PC-3 (cell line): ENCODE measurements at regions not wholly inside any gene's neighbourhood (a gene's known extent, or its start where the extent isn't known, plus 50 kb on each side); places are given as distances from the start of the nearest gene placed in this dataset.

ENCODE experiments used
- ATAC-seq: fragments of 200-7000 bp; cut with Tn5 transposase; 2 replicates; pipeline ENCODE4 v1.9.1; 2020; ENCODE audit warnings: mild to moderate bottlenecking, moderate library complexity
- BruUV-seq: library from RNA; stranded (reverse); fragments of 400-500 nt; replicated peaks from 2 replicates; lab custom pipeline; 2021; lab: Mats Ljungman, UMichigan
- CTCF ChIA-PET: fragments of 300-600 bp; sonication (Branson Sonifier 250); formaldehyde crosslinking; loops from one replicate; lab custom pipeline; 2022; ENCODE audit warnings: antibody characterized with exemption; lab: Charles Lee
- POLR2A ChIA-PET: fragments of 300-600 bp; sonication (Branson Sonifier 250); formaldehyde crosslinking; loops from one replicate; lab custom pipeline; 2022; ENCODE audit warnings: antibody characterized with exemption; ENCODE audit not compliant: unreplicated experiment; lab: Charles Lee
- DNase-seq: peaks from one replicate; pipeline ENCODE4 v3.0.0-alpha.2; 2015
- H2AFZ ChIP-seq: fragments of 300-600 bp; sonication (generic); 2 replicates; pipeline ENCODE4 v1.6.0; 2016; ENCODE audit warnings: antibody characterized with exemption, low read length
- H3F3A ChIP-seq: fragments of 300-600 bp; sonication (generic); one replicate; pipeline ENCODE4 v1.6.0; 2017; ENCODE audit warnings: antibody characterized with exemption, low read length, control low read depth, mild to moderate bottlenecking; ENCODE audit not compliant: unreplicated experiment
- H3K27ac ChIP-seq: fragments of 300-600 bp; sonication (generic); 2 replicates; pipeline ENCODE4 v1.5.1; 2016; ENCODE audit warnings: mild to moderate bottlenecking, low read length
- H3K27me3 ChIP-seq: fragments of 300-600 bp; sonication (generic); 2 replicates; pipeline ENCODE4 v1.6.1; 2016; ENCODE audit warnings: low read length, mixed read lengths
- H3K36me3 ChIP-seq: fragments of 300-600 bp; sonication (generic); 2 replicates; pipeline ENCODE4 v1.6.1; 2016; ENCODE audit warnings: low read depth, mixed run types, low read length, mixed read lengths
- H3K4me1 ChIP-seq: fragments of 300-600 bp; sonication (generic); 2 replicates; pipeline ENCODE4 v1.5.1; 2016; ENCODE audit warnings: low read length; ENCODE audit not compliant: insufficient read depth
- H3K4me2 ChIP-seq: fragments of 300-600 bp; sonication (generic); 2 replicates; pipeline ENCODE4 v1.6.0; 2016; ENCODE audit warnings: low read length
- H3K4me3 ChIP-seq: fragments of 300-600 bp; sonication (generic); 2 replicates; pipeline ENCODE4 v1.5.1; 2016; ENCODE audit warnings: mild to moderate bottlenecking, low read length, mixed read lengths
- H3K79me2 ChIP-seq: fragments of 300-600 bp; sonication (generic); 2 replicates; pipeline ENCODE4 v1.6.1; 2017; ENCODE audit warnings: low read length, mixed read lengths
- H3K9ac ChIP-seq: fragments of 300-600 bp; sonication (generic); 2 replicates; pipeline ENCODE4 v1.6.0; 2016; ENCODE audit warnings: mild to moderate bottlenecking, low read length
- H3K9me2 ChIP-seq: fragments of 300-600 bp; sonication (generic); replicated peaks from 2 replicates; pipeline ENCODE4 v1.6.1; 2016; ENCODE audit warnings: mixed run types, low read length, mixed read lengths
- H3K9me3 ChIP-seq: fragments of 300-600 bp; sonication (generic); 2 replicates; pipeline ENCODE4 v1.6.1; 2016; ENCODE audit warnings: low read length, mixed read lengths
- H4K20me1 ChIP-seq: fragments of 300-600 bp; sonication (generic); 2 replicates; pipeline ENCODE4 v1.6.1; 2016; ENCODE audit warnings: low read length, mixed read lengths
- CTCF ChIP-seq: fragments of 300-600 bp; sonication (generic); conservative IDR thresholded peaks from 2 replicates; pipeline ENCODE4 v1.5.1; 2017; ENCODE audit warnings: antibody characterized with exemption, low read depth, mild to moderate bottlenecking, low read length
- EZH2 ChIP-seq: fragments of 300-600 bp; sonication (generic); IDR thresholded peaks from one replicate; pipeline ENCODE4 v1.6.1; 2017; ENCODE audit warnings: antibody characterized with exemption, mild to moderate bottlenecking, low read length; ENCODE audit not compliant: unreplicated experiment
- EZH2phosphoT487 ChIP-seq: fragments of 300-600 bp; sonication (generic); IDR thresholded peaks from 2 replicates; pipeline ENCODE4 v1.6.1; 2018; ENCODE audit warnings: mild to moderate bottlenecking, antibody characterized with exemption, low read length, borderline replicate concordance
- intact Hi-C: fragments of 100-400 bp; cut with micrococcal nuclease; formaldehyde crosslinking; loops from 2 replicates; pipeline ENCODE4 v1.9.0; 2023

- no peak for DNase-seq
- POLR2A ChIA-PET: no interaction called here
- ATAC-seq: no peak
- CTCF ChIA-PET: no interaction called here
- Histone ChIP-seq H3K4me3 (no peak overlapping the region), H3K4me2 (no peak overlapping the region), H3K36me3 (no peaks in the 10 kb centered on the region), H3F3A (no peaks in the 10 kb centered on the region), H3K79me2 (no peaks in the 10 kb centered on the region), H3K9ac (no peak overlapping the region), H3K4me1 (no peaks in the 10 kb centered on the region), H4K20me1 (no peaks in the 10 kb centered on the region), H3K27me3 (no peaks in the 10 kb centered on the region), H3K27ac (no peak overlapping the region), H2AFZ (no peak overlapping the region), H3K9me3 (no peaks in the 10 kb centered on the region), H3K9me2 (no peaks in the 10 kb centered on the region)
- no TSS peak for BruUV-seq
- intact Hi-C loops: no loop called here
- TF ChIP-seq EZH2: no peak
- no peak for TF ChIP-seq EZH2phosphoT487
- TF ChIP-seq CTCF: no peak
Measured at GRCh38 chr5:110025160-110025559, 335.4 kb downstream of the MAN2A1 start.

- Histone ChIP-seq H3K36me3 (no peaks in the 10 kb centered on the region), H4K20me1 (no peaks in the 10 kb centered on the region), H3F3A (no peaks in the 10 kb centered on the region), H3K27me3 (no peaks in the 10 kb centered on the region), H2AFZ (no peak overlapping the region), H3K4me2 (no peak overlapping the region), H3K79me2 (no peaks in the 10 kb centered on the region), H3K4me3 (no peak overlapping the region), H3K27ac (no peak overlapping the region), H3K9ac (no peak overlapping the region), H3K9me3 (no peaks in the 10 kb centered on the region), H3K9me2 (no peaks in the 10 kb centered on the region), H3K4me1 (no peaks in the 10 kb centered on the region)
- ATAC-seq (no peak), DNase-seq (no peak)
- intact Hi-C loops: no loop called here
- CTCF ChIA-PET: no interaction called here
- no TSS peak for BruUV-seq
- POLR2A ChIA-PET: no interaction called here
- TF ChIP-seq EZH2phosphoT487 (no peak), EZH2 (no peak), CTCF (no peak)
Measured at GRCh38 chr5:110027527-110028322, 338.0 kb downstream of the MAN2A1 start.

GRCh38 chr5:110031402-110032140, 341.8 kb downstream of the MAN2A1 start:
- POLR2A ChIA-PET: no interaction called here
- CTCF ChIA-PET: no interaction called here

More at GRCh38 chr5:110031402-110032140, 341.8 kb downstream of the MAN2A1 start:
- Histone ChIP-seq H3K27ac (no peak overlapping the region), H3K4me1 (no peaks in the 10 kb centered on the region), H3K36me3 (no peaks in the 10 kb centered on the region), H3K79me2 (no peaks in the 10 kb centered on the region), H3K9me3 (no peaks in the 10 kb centered on the region), H2AFZ (no peak overlapping the region), H3K27me3 (no peaks in the 10 kb centered on the region), H3K4me2 (no peak overlapping the region), H4K20me1 (no peaks in the 10 kb centered on the region), H3F3A (no peaks in the 10 kb centered on the region), H3K9ac (no peak overlapping the region), H3K9me2 (no peaks in the 10 kb centered on the region), H3K4me3 (no peak overlapping the region)
- intact Hi-C loops: no loop called here
- no peak for ATAC-seq
- DNase-seq: peak; percentile 45
- BruUV-seq: no TSS peak
- TF ChIP-seq EZH2phosphoT487 (no peak), CTCF (no peak), EZH2 (no peak)
